HG02610 (cell line): ENCODE measurements at regions not wholly inside any gene's neighbourhood (a gene's known extent, or its start where the extent isn't known, plus 50 kb on each side); places are given as distances from the start of the nearest gene placed in this dataset.
A peak's percentile ranks its signal among the peaks of the same experiment; 100 is the strongest.

Experiments
- ATAC-seq: cut with Tn5 transposase; IDR thresholded peaks from one replicate; pipeline ENCODE4 v1.9.1; 2021; ENCODE audit warnings: mild to moderate bottlenecking, moderate library complexity; ENCODE audit not compliant: unreplicated experiment

- no peak for ATAC-seq
Observed at GRCh38 chr3:102102394-102102793, 253.1 kb downstream of the NFKBIZ start.

GRCh38 chr3:102104033-102104432 lies 254.7 kb downstream of the NFKBIZ start:
- ATAC-seq, result no peak

DNA sequence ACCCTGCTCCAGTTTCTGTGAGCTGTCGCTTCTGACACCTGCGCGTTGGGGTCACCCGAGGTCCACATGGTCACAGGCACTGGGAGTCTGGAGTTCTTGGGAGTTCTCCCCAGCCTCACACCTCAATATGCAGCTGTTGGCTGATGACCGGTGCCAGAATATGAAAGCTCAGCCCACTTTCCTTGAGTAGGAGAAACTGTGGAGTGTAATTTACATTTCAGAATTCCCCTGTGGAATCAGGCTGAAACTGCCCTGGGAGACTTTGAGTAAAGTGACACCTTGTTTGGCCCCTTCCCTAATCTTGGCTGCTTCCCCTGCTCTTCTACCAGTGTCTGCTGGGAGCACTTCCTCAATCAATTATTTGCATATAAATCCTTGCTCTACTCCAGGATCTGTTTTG lies 255.9 kb downstream of the NFKBIZ start:
- no peak for ATAC-seq

GRCh38 chr3:102106416-102107097 lies 257.2 kb downstream of the NFKBIZ start:
- ATAC-seq, result no peak

DNA sequence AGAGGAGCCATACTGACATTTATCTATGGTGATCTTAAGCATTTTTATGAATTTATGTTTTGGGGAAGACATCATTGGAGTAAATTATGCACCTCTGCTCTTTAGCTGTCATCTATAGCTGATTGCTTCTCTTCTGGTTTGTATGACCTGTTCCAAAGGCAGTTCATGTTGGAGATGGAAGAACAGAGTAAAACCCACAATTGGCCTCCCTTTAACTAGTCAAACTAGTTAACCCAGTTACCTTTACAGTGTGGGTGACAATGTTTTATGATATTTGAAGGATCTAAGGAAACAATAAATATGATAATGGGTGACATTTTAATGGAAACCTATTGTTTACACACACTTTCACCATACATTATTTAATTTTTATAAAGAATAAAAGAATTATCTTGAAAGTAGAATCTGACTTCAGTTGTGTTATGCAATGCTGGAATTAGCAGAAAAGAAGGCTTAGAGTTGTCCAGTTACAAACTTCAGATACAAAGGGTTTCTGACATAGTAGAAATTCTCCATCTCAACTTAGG lies 263.5 kb downstream of the NFKBIZ start:
- ATAC-seq, result no peak

DNA sequence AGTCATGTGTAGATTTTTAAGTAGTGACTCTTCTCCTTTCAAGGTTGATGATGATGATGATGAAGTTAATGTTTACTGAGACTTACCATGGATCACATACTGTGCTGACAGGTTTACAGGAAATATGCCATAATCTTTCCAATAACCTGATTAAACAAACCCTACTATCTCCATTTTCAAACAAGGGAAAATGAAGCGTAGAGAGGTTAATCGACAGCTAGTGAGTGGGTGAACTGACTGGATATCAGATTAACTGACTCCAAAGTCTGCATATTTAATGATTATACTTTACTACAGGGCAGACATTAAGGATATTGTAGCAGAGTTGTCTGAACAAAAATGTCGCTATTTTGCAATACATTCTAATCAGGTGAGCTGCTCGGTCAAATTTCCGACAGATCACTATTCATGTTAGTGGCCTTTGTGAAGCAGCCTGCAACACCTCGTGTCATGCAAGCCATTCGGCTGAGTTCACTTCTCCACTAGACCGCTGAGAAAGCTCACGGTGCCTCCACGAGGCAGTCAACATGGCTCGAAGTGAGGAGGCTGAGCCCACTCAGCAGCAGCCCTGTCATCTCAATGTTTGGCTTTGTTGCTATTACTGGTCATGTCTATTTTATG lies 264.2 kb downstream of the NFKBIZ start:
- ATAC-seq, result no peak

DNA sequence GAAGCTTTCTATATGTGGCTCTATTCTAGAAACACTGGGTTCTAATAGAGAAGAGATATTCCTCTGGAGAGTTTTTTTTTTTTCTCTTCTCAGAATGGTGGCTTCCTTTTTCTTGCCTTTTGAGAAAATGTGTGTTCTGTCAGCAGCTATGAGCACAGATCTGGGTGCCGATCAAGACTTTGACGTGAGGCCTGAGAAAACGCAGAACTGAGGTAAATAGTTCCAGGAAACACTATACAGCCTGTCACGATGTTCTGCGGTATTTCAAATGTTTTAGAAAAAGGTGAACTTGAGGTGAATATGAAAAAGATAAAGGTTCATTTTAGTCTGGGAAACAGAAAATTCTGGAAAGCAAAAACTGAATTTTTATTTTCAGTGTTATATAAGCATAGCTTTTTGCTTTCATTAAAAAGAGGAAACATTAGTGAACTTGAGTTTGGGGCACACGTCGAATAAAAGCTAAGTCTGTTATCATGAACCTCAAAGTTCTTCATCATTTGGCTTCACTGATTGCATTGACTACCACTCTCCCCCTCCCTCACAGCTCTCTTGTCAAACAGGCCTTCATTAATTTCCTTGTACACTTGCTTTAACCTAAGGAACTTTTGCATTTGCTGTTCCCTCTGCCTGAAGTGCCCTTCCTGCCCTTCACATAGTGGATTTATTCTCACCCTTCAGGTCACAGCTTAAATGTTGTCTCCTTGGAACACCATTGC lies 265.1 kb downstream of the NFKBIZ start:
- ATAC-seq, result no peak

DNA sequence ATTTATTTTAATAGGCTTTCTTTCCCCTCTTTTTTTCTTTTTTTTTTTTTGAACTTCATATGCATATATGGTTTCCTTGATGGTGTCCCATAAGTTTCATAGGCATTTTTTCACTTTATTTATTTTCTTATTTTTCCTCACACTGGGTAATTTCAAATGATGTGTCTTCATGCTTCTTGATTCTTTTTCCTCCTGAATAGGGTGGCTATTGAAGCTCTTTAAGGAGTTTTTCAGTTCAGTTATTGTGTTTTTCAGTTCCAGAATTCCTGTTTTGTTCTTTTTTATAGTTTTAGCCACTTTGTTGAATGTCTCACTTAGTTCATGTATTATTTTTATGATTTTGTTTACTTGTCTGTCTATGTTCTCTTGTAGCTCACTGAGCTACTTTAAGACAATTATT lies 273.2 kb downstream of the NFKBIZ start:
- ATAC-seq, result no peak

GRCh38 chr3:102123590-102124190 lies 274.4 kb downstream of the NFKBIZ start:
- ATAC-seq, result no peak

DNA sequence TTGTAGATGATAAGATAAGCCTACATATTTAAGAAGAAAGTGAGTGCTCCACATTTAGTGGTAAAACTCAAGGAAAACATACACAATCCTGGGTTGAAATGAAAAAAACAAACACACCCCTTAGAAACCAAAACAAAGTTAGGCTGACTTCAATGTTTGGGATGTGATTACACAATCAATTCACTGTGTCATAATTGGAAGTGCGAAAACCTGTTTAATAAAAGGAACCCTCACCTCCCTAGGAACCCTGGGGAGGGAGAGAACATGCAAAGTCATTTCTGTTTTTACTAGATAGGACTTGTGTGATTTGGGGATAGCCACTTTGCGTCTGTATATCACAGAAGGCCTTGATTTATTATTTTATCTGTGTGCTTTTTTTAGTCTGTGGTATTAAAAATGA lies 275.0 kb downstream of the NFKBIZ start:
- no peak for ATAC-seq

DNA sequence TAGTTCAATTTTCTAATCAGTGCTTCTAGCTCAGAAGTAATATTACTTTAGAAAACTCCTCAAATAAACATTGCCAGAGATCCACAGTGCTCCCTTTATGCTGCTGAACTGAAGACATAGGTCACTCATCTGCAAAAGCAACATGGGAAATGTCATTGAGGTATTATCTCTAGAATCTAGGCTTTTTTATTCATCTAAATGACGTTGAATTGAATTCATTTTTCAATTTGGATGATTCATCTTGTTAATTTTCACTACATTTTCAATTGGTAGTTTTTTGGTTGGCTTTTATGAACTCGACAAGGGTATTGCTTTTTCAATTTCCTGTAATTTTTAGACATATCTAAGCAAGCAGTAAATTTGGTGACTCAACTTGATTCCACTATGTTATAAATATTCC lies 275.4 kb downstream of the NFKBIZ start:
- ATAC-seq, result no peak

GRCh38 chr3:102125197-102125993 lies 276.1 kb downstream of the NFKBIZ start:
- no peak for ATAC-seq

DNA sequence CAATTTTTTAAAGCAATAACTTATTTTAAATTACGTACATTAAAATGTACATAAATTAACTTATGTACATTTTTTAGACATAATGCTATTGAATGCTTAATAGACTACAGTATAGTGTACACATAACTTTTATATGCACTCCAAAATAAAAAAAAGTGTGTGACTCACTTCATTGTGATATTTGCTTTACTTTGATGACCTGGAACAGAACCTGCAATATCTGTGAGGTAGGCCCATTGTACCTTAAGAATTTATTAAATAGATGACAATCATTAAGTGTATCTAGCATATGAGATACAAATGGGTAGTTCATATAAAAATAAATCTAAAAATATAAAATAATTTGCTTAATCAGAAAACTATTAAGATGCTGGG lies 276.7 kb downstream of the NFKBIZ start:
- no peak for ATAC-seq

DNA sequence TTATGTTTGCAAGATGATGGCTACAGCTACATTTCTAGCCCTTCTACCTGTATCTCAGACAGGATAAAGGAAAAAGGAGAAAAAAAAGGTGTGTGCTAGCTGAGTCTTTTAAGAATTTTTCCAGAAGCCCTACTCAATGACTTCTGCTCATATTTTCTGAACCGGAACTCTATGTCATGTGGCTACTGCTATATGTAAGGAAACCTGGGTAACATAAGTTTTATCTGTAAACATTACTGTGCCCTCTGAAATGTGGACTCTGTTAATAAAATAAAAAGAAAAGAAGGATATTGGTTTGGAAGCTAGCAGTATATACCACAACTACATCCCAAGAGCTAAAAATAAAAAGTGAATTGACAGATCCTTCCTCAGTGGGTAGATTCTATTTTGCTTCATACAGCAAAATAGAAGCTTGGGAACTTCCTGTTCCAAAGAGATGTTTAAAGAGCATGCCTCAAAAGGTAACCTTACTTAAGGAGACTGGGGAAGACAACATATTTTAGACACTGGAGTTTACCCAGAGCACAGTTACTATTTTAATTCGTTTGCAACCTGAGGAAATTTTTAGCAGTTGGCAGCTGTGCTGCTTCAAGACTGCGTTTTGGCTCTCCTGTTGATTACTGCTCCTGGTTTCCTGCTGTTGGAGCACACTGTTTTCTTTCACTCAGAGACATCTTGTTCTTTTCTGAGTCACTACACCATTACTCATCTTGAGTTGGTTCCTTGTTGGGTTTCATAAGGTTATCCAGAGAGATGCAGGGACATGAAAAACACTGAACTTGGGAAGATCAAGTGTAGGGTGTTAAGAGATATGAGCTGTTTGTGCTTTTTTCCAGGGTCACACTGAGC lies 280.7 kb downstream of the NFKBIZ start:
- peak; percentile 76 for ATAC-seq

GRCh38 chr3:102132370-102132769 lies 283.1 kb downstream of the NFKBIZ start:
- ATAC-seq, result no peak

- ATAC-seq, result no peak
Observed at GRCh38 chr3:102133376-102133775, 284.1 kb downstream of the NFKBIZ start.

- ATAC-seq, result no peak
Observed at GRCh38 chr3:102135316-102135715, 286.0 kb downstream of the NFKBIZ start.

- peak; percentile 61 for ATAC-seq
Observed at GRCh38 chr3:102136183-102136582, 286.9 kb downstream of the NFKBIZ start.

DNA sequence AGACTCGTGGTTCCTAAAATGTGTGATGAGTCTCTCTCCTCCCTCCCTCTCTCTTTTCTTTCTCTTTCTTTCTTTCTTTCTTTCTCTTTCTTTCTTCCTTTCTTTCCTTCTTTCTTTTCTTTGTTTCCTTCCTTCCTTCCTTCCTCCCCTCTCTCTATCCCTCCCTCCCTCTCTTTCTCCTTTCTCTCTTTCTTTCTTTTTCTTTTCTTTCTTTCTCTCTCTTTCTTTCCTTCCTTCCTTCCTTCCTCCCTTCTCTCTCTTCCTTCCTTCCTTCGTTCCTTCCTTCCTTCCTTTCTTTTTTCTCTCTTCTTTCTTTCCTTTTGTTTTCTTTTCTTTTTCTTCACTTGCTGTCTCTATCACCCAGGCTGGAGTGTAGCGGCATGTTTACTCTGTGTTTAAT lies 290.8 kb downstream of the NFKBIZ start:
- ATAC-seq, result no peak
